Spinal cord (tissue), 9 donors: ENCODE measurements at regions not wholly inside any gene's neighbourhood (a gene's known extent, or its start where the extent isn't known, plus 50 kb on each side); places are given as distances from the start of the nearest gene placed in this dataset.
A peak's percentile ranks its signal among the peaks of the same experiment; 100 is the strongest.
"Not testable (repeated sequence)": the region's sequence is repeated elsewhere in the genome, so short reads cannot be mapped to it uniquely, and the experiment has no call there.

ENCODE experiments used
- DNase-seq, 6 donors: peaks; one replicate each; pipeline versions ENCODE4 v3.0.0 to v3.0.0-alpha.2; 2013 to 2015; ENCODE audit warnings: low spot score in 6 of 6, low read depth in 4 of 6
- H3K27ac ChIP-seq: one replicate; pipeline ENCODE4 v1.5.1; 2013; ENCODE audit warnings: low read depth, low read length, control low read depth
- H3K27me3 ChIP-seq: one replicate; pipeline ENCODE4 v1.6.1; 2013; ENCODE audit warnings: low read length; ENCODE audit not compliant: control insufficient read depth, insufficient read depth
- H3K36me3 ChIP-seq: one replicate; pipeline ENCODE4 v1.6.1; 2013; ENCODE audit warnings: low read length; ENCODE audit not compliant: control insufficient read depth, insufficient read depth
- H3K4me1 ChIP-seq: one replicate; pipeline ENCODE4 v1.6.1; 2013; ENCODE audit warnings: low read length; ENCODE audit not compliant: control insufficient read depth, insufficient read depth
- H3K4me3 ChIP-seq: one replicate; pipeline ENCODE4 v1.5.1; 2013; ENCODE audit warnings: low read depth, low read length, control low read depth
- H3K9me3 ChIP-seq: one replicate; pipeline ENCODE4 v1.6.1; 2013; ENCODE audit warnings: low read length; ENCODE audit not compliant: control insufficient read depth, insufficient read depth
- WGBS: methylation state at CpG from one replicate; pipeline ENCODE4 v1.1.5; 2013; ENCODE audit warnings: missing lambda C conversion rate; ENCODE audit not compliant: insufficient coverage; 5-methylcytosine and 5-hydroxymethylcytosine counted together
- donor health status: healthy.

DNA sequence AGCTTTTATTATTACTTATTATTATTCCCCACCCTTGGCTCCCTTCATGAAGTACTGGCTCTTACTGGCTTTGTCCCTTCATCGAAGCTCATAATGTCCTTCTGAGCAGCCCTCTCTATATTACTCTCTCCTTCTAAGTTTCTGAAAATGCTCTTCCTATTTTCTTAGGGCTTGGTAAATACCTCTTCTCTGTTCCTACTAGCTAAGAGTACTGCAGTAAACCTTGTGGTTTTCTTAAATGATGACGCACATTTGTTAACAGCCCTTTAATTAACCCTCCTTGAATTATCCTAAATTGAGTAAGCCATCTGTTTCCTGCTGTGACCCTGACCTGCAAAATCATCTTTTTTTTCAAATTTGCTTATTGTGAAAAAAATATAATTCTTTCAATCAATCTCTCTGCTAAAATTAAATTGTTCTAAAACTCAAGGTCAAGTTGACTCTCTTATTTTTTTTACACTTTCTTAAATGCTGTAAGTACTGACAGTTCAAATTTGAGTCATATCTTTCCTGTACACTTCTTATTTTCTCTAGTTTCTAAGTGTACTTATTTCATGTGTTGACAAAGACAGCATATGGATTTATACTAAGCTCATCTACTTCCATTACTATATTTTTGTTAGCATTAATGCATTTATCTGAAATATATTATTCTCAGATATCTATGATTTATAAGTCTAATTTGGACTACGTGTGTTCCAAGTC is 148.9 kb downstream of the ADAM29 start:
- peak in 1 of 6 donors; percentile 5 for DNase-seq
- no peaks in the 10 kb centered on the region for H3K27me3 ChIP-seq
- no peaks in the 10 kb centered on the region for H3K9me3 ChIP-seq
- no peaks in the 10 kb centered on the region for H3K4me1 ChIP-seq
- H3K27ac ChIP-seq: no peak overlapping the region
- no peaks in the 10 kb centered on the region for H3K36me3 ChIP-seq
- 92% methylated on average over 1 of the region's 3 CpGs for WGBS
- no peak overlapping the region for H3K4me3 ChIP-seq

DNA sequence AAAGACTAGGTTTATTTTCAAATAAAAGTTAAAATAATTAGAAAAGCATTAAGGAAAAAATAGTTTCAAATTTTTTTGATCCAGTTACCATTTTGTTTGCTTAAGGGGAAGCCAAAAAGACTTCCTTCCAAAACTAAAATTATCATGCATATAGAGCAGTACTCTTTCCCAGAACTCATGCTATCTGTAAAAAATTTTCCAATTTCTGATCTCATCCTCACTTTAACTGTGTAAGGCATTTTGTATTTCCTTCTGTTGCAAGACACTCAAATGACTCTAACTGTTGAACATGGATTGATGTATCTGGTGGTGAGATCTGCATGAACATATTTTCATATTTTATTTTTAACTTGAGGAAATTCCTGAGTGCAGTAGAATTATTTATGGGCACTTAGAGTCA is 150.1 kb downstream of the ADAM29 start:
- Histone ChIP-seq H3K4me1 (no peaks in the 10 kb centered on the region), H3K9me3 (no peaks in the 10 kb centered on the region), H3K27ac (no peak overlapping the region), H3K4me3 (no peak overlapping the region), H3K36me3 (no peaks in the 10 kb centered on the region), H3K27me3 (no peaks in the 10 kb centered on the region)
- DNase-seq: peak in 1 of 6 donors; percentile 16

DNA sequence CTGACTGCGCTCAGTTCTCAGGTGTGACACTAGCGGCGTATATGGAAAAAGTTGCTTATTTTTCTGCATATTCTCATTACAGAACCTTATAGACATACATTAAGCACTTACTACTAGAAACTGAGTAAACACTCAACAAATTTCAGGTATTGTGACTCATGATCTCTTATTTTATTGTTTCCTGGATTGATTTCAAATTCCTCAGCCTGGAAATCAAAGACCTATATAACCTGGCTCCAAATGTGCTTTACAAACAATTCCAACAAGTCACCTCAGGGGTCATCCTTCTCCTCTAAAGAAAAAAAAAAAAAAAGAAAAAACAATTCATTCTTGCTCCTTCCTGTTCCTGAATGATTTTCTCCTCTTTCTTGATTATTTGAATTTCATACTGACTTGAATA is 152.3 kb downstream of the ADAM29 start:
- Histone ChIP-seq H3K4me1 (no peaks in the 10 kb centered on the region), H3K4me3 (no peak overlapping the region), H3K27me3 (no peaks in the 10 kb centered on the region), H3K36me3 (no peaks in the 10 kb centered on the region), H3K27ac (no peak overlapping the region), H3K9me3 (no peaks in the 10 kb centered on the region)
- 100% methylated on average over 2 of the region's 3 CpGs for WGBS
- DNase-seq: no peak

DNA sequence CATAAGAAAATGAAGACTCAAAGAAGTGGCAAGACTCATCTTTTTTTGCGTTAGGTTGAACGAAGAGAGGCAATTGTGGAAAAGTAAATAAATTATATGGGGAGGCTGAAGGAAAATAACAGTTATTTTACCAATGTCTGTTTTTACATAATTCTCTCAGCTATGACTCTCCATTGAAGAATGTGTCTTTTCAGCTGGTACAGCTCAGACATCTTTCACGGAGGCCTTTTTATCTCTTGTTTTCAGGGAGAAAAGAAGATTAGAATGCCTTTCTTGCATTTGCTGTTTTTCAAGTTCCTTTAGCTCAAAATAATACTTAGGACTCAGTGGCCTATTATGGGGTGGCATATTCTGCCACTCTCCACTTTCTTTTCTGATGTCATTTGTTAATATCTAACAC is 153.0 kb downstream of the ADAM29 start:
- no CpG with 5 or more reads among the region's 3 CpGs for WGBS

DNA sequence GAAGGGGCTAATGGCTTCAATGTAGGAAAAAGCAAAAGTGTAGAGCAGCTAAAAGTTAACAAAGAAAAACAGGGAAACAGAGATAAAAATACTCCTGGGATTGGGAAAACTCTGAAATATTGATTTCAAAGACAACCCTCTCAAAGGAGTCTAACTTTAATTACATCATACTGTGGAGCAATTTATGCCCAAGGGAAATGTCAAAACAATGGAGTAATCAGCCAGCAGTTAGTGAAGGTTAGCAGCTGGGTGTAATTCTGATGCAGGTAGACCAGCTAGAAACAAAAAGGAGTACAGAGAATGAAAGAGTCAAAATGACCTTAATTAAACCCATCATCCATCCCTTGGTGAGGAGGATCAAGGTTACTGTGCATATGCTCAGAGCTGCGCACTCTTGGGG is 169.0 kb downstream of the ADAM29 start:
- Histone ChIP-seq H3K27ac (no peak overlapping the region), H3K27me3 (no peaks in the 10 kb centered on the region), H3K36me3 (no peaks in the 10 kb centered on the region), H3K4me3 (no peak overlapping the region), H3K9me3 (no peaks in the 10 kb centered on the region), H3K4me1 (no peaks in the 10 kb centered on the region)
- WGBS: no CpG with 5 or more reads among the region's 1 CpG
- no peak for DNase-seq

More for the DNA sequence above, 153.0 kb downstream of the ADAM29 start:
- no peaks in the 10 kb centered on the region for H3K36me3 ChIP-seq
- no peaks in the 10 kb centered on the region for H3K27me3 ChIP-seq
- H3K4me1 ChIP-seq: no peaks in the 10 kb centered on the region
- H3K4me3 ChIP-seq: no peak overlapping the region
- no peak overlapping the region for H3K27ac ChIP-seq
- no peaks in the 10 kb centered on the region for H3K9me3 ChIP-seq
- no peak for DNase-seq

DNA sequence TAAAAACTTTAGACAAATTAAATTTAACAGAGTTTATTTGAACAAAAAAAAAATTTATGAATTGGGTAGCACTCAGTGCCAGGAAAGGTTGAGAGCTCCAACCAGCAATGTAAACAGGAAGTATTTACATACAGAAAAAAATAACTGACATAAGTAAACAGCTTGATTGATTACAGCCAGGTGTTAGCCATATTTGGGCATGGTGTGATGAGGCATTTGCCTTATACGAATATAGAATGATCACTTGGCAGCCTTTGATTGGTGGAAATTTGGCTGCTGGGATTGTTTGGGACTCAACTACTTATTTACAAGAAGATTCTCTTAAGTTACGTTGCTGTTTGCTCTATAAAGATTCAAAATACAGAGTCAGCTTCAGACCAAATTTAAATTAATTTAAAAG is 172.0 kb downstream of the ADAM29 start:
- Histone ChIP-seq H3K4me1 (no peaks in the 10 kb centered on the region), H3K36me3 (no peaks in the 10 kb centered on the region), H3K27ac (no peak overlapping the region), H3K9me3 (no peaks in the 10 kb centered on the region), H3K27me3 (no peaks in the 10 kb centered on the region), H3K4me3 (no peak overlapping the region)
- no CpG with 5 or more reads among the region's 2 CpGs for WGBS
- DNase-seq: no peak

DNA sequence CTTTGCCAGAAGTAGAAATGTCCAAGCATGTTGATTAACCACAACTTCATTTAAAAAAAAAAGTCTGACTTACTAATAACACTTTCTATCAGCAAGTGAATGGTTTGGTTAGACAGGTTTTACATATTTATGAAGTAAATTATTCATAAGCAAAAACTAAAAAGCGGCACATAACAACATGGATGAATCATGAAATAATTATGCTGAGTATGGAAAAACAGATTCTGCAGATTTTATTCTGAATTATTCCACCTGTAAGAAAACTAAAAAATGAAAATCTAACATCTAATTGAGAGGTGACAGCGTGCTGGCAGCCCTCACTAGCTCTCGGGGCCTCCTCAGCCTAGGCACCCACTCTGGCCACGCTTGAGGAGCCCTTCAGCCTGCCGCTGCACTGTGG is 173.5 kb downstream of the ADAM29 start:
- no peak overlapping the region for H3K4me3 ChIP-seq
- H3K36me3 ChIP-seq: no peaks in the 10 kb centered on the region
- no peak overlapping the region for H3K27ac ChIP-seq
- no peaks in the 10 kb centered on the region for H3K9me3 ChIP-seq
- H3K4me1 ChIP-seq: no peaks in the 10 kb centered on the region
- DNase-seq: no peak
- 95% methylated on average over 4 of the region's 5 CpGs for WGBS
- no peaks in the 10 kb centered on the region for H3K27me3 ChIP-seq

DNA sequence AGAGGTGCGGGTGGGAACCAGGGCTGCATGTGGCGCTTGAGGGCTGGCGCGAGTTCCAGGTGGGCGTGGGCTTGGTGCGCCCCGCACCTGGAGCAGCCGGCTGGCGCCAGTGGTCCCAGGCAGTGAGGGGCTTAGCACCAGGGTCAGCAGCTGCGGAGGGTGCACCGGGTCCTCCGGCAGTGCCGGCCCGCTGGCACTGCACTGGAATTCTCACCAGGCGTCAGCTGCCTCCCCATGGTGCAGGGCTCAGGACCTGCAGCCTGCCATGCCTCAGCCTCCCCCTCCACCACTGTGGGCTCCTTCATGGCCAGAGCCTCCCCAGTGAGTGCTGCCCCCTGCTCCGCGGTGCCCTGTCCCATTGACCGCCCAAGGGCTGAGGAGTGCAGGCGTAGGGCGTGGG is 174.0 kb downstream of the ADAM29 start:
- no peaks in the 10 kb centered on the region for H3K4me1 ChIP-seq
- DNase-seq: no peak
- no peaks in the 10 kb centered on the region for H3K36me3 ChIP-seq
- no peaks in the 10 kb centered on the region for H3K9me3 ChIP-seq
- 93% methylated on average over 20 of the region's 20 CpGs for WGBS
- H3K27me3 ChIP-seq: no peaks in the 10 kb centered on the region
- H3K4me3 ChIP-seq: no peak overlapping the region
- no peak overlapping the region for H3K27ac ChIP-seq

DNA sequence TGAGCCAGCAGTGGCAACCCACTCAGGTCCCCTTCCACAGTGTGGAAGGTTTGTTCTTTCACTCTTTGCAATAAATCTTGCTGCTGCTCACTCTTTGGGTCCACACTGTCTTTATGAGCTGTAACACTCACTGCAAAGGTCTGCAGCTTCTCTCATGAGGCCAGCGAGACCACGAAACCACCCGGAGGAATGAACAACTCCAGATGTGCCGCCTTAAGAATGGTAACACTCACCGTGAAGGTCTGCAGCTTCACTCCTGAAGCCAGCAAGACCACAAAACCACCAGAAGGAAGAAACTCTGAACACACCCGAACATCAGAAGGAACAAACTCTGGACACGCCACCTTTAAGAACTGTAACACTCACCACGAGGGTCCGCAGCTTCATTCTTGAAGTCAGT is 174.9 kb downstream of the ADAM29 start:
- H3K9me3 ChIP-seq: not testable (repeated sequence)

DNA sequence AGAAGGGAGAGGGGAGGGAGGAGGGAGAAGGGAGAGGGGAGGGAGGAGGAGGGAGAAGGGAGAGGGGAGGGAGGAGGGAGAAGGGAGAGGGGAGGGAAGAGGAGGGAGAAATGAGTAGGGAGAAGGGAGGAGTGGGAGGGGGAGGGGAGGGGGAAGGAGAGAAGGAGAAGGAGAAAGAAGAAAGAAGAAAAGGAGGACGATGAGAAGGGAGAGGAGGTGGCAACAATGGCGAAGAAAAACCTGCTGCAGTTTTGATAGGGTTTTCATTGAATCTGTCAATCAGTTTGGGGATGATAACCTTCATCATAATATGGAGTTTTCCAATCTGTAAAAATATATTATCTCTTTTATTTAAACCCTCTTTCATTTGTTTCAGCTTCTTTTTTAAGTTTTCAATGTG is 185.2 kb downstream of the ADAM29 start:
- WGBS: no CpG with 5 or more reads among the region's 2 CpGs
- H3K4me1 ChIP-seq: no peaks in the 10 kb centered on the region
- H3K4me3 ChIP-seq: no peak overlapping the region
- H3K27me3 ChIP-seq: no peaks in the 10 kb centered on the region
- DNase-seq: no peak
- no peaks in the 10 kb centered on the region for H3K9me3 ChIP-seq
- H3K36me3 ChIP-seq: no peaks in the 10 kb centered on the region
- H3K27ac ChIP-seq: no peak overlapping the region

More for the DNA sequence above, 174.9 kb downstream of the ADAM29 start:
- not testable (repeated sequence) for H3K27ac ChIP-seq, H3K4me3 ChIP-seq, H3K4me1 ChIP-seq, DNase-seq, H3K36me3 ChIP-seq, H3K27me3 ChIP-seq
- WGBS: 84% methylated on average over 5 of the region's 9 CpGs
